ENCODE measurements at regions not wholly inside any gene's neighbourhood (a gene's known extent, or its start where the extent isn't known, plus 50 kb on each side); places are given as distances from the start of the nearest gene placed in this dataset.

GRCh38 chr11:22922672-22923071 lies 62.4 kb upstream of the CCDC179 start:
- TF ChIP-seq CTCF (IDR thresholded peaks at IDR 0.05) = no peak
- TF ChIP-seq POLR2A (IDR thresholded peaks at IDR 0.05) = no peak
